ENCODE measurements at regions not wholly inside any gene's neighbourhood (a gene's known extent, or its start where the extent isn't known, plus 50 kb on each side); places are given as distances from the start of the nearest gene placed in this dataset.

GRCh38 chr4:4637710-4638109 lies 95.9 kb upstream of the STX18 start:
- DNase-seq (ENCODE audit: low spot score), result no peak

- DNase-seq (ENCODE audit: low spot score), result no peak
Measured at GRCh38 chr4:4633431-4633830, 91.6 kb upstream of the STX18 start.

- DNase-seq (ENCODE audit: low spot score), result no peak
Measured at GRCh38 chr4:4631150-4631549, 89.3 kb upstream of the STX18 start.

GRCh38 chr4:4627906-4628305 lies 86.1 kb upstream of the STX18 start:
- DNase-seq (ENCODE audit: low spot score), result no peak

- no peak for DNase-seq (ENCODE audit: low spot score)
Measured at GRCh38 chr4:4627111-4627510, 85.3 kb upstream of the STX18 start.

- no peak for DNase-seq (ENCODE audit: low spot score)
Measured at GRCh38 chr4:4625488-4625887, 83.6 kb upstream of the STX18 start.

- no peak for DNase-seq (ENCODE audit: low spot score)
Measured at GRCh38 chr4:4624276-4624897, 82.5 kb upstream of the STX18 start.

GRCh38 chr4:4619821-4620220 lies 78.0 kb upstream of the STX18 start:
- no peak for DNase-seq (ENCODE audit: low spot score)

- no peak for DNase-seq (ENCODE audit: low spot score)
Measured at GRCh38 chr4:4618847-4619246, 77.0 kb upstream of the STX18 start.

- no peak for DNase-seq (ENCODE audit: low spot score)
Measured at GRCh38 chr4:4614925-4615678, 73.3 kb upstream of the STX18 start.

GRCh38 chr4:4613641-4614286 lies 71.9 kb upstream of the STX18 start:
- DNase-seq (ENCODE audit: low spot score), result no peak

- no peak for DNase-seq (ENCODE audit: low spot score)
Measured at GRCh38 chr4:4613126-4613465, 71.2 kb upstream of the STX18 start.

- DNase-seq (ENCODE audit: low spot score), result no peak
Measured at GRCh38 chr4:4610672-4611071, 68.8 kb upstream of the STX18 start.

GRCh38 chr4:4609622-4610334 lies 67.9 kb upstream of the STX18 start:
- DNase-seq (ENCODE audit: low spot score), result no peak

GRCh38 chr4:4608214-4608537 lies 66.3 kb upstream of the STX18 start:
- no peak for DNase-seq (ENCODE audit: low spot score)

- DNase-seq (ENCODE audit: low spot score), result no peak
Measured at GRCh38 chr4:4607336-4608213, 65.7 kb upstream of the STX18 start.

GRCh38 chr4:4606321-4606720 lies 64.5 kb upstream of the STX18 start:
- peak; percentile 27 for DNase-seq (ENCODE audit: low spot score)

- DNase-seq (ENCODE audit: low spot score), result no peak
Measured at GRCh38 chr4:4605849-4606248, 64.0 kb upstream of the STX18 start.

GRCh38 chr4:4603592-4603991 lies 61.7 kb upstream of the STX18 start:
- no peak for DNase-seq (ENCODE audit: low spot score)

- no peak for DNase-seq (ENCODE audit: low spot score)
Measured at GRCh38 chr4:4603067-4603466, 61.2 kb upstream of the STX18 start.

- no peak for DNase-seq (ENCODE audit: low spot score)
Measured at GRCh38 chr4:4602468-4602867, 60.6 kb upstream of the STX18 start.

- DNase-seq (ENCODE audit: low spot score), result no peak
Measured at GRCh38 chr4:4601803-4602369, 60.0 kb upstream of the STX18 start.
